Keratinocyte (primary cell): ENCODE measurements at regions not wholly inside any gene's neighbourhood (a gene's known extent, or its start where the extent isn't known, plus 50 kb on each side); places are given as distances from the start of the nearest gene placed in this dataset.

ENCODE experiments used
- DNase-seq: peaks from one replicate; pipeline ENCODE4 v3.0.0-alpha.2; 2011; ENCODE audit warnings: low read depth, missing footprints, low spot score
- FAIRE-seq: peaks from 2 replicates; lab custom pipeline; 2011; peaks lifted over from hg19 to GRCh38; lab: Jason Lieb, UNC
- H2AFZ ChIP-seq: 2 replicates; pipeline ENCODE4 v1.6.0; 2012; ENCODE audit warnings: low read length, control low read depth, inconsistent platforms; ENCODE audit not compliant: control insufficient read depth
- H3K27ac ChIP-seq: 2 replicates; pipeline ENCODE4 v1.5.1; 2011; ENCODE audit warnings: low read length; ENCODE audit not compliant: control insufficient read depth, insufficient read depth
- H3K27me3 ChIP-seq: 3 replicates; pipeline ENCODE4 v1.6.0; 2011; ENCODE audit warnings: low read length; ENCODE audit not compliant: control insufficient read depth, insufficient read depth; ENCODE audit errors: extremely low read depth
- H3K36me3 ChIP-seq, 2 experiments: 2 replicates in 1 of 2; 3 replicates in 1 of 2; pipeline ENCODE4 v1.5.1; 2011; ENCODE audit warnings: low read length in 2 of 2, mild to moderate bottlenecking in 1 of 2; ENCODE audit not compliant: control insufficient read depth in 2 of 2, insufficient read depth in 2 of 2; ENCODE audit errors: extremely low read depth in 1 of 2
- H3K4me1 ChIP-seq: 3 replicates; pipeline ENCODE4 v1.5.1; 2011; ENCODE audit warnings: low read length; ENCODE audit not compliant: control insufficient read depth, insufficient read depth; ENCODE audit errors: extremely low read depth
- H3K4me2 ChIP-seq: 3 replicates; pipeline ENCODE4 v1.6.0; 2011; ENCODE audit warnings: low read depth, low read length; ENCODE audit not compliant: control insufficient read depth, insufficient read depth; ENCODE audit errors: extremely low read depth
- H3K4me3 ChIP-seq, 3 experiments: fragments of 200-600 bp in 1 of 3; sonication (generic) in 1 of 3; 2 replicates in 2 of 3; 3 replicates in 1 of 3; pipeline ENCODE4 v1.5.1; 2011 to 2016; ENCODE audit warnings: low read length in 3 of 3, mild to moderate bottlenecking in 3 of 3, control low read depth in 2 of 3, inconsistent platforms in 1 of 3, low read depth in 1 of 3, mixed read lengths in 1 of 3, mixed run types in 1 of 3, moderate library complexity in 1 of 3; ENCODE audit not compliant: control insufficient read depth in 2 of 3, insufficient read depth in 2 of 3; ENCODE audit errors: extremely low read depth in 1 of 3
- H3K79me2 ChIP-seq: 2 replicates; pipeline ENCODE4 v1.6.0; 2012; ENCODE audit warnings: low read length; ENCODE audit not compliant: control insufficient read depth, insufficient read depth
- H3K9ac ChIP-seq: 3 replicates; pipeline ENCODE4 v1.6.0; 2011; ENCODE audit warnings: low read length; ENCODE audit not compliant: control insufficient read depth, insufficient read depth; ENCODE audit errors: extremely low read depth
- H3K9me1 ChIP-seq: 3 replicates; pipeline ENCODE4 v1.6.0; 2011; ENCODE audit warnings: low read length; ENCODE audit not compliant: control insufficient read depth, insufficient read depth; ENCODE audit errors: extremely low read depth
- H3K9me3 ChIP-seq: 2 replicates; pipeline ENCODE4 v1.5.1; 2012; ENCODE audit warnings: low read depth, low read length; ENCODE audit not compliant: control insufficient read depth
- H4K20me1 ChIP-seq: 3 replicates; pipeline ENCODE4 v1.6.0; 2011; ENCODE audit warnings: low read length; ENCODE audit not compliant: control insufficient read depth, insufficient read depth; ENCODE audit errors: extremely low read depth
- CTCF ChIP-seq, 3 experiments: IDR thresholded peaks in 1 of 3; conservative IDR thresholded peaks in 1 of 3; optimal IDR thresholded peaks in 1 of 3; 2 replicates in 2 of 3; 3 replicates in 1 of 3; pipeline versions ENCODE3 to v1.5.1; 2011; ENCODE audit warnings: low read length in 3 of 3, mild to moderate bottlenecking in 3 of 3, moderate library complexity in 2 of 3, control low read depth in 1 of 3, inconsistent platforms in 1 of 3; ENCODE audit not compliant: insufficient read depth in 2 of 3; ENCODE audit errors: extremely low read depth in 1 of 3
- EZH2 ChIP-seq: IDR thresholded peaks from one replicate; pipeline ENCODE4 v1.6.1; 2012; ENCODE audit warnings: inconsistent platforms, mild to moderate bottlenecking, low read length, moderate library complexity
- dilution Hi-C: fragments of 300-500 bp; cut with MboI; formaldehyde crosslinking; loops from one replicate; pipeline ENCODE4 v1.7.0; 2020; ENCODE audit warnings: low sequenced_read_pairs; ENCODE audit not compliant: extremely low pct_ligation_motif_present

- dilution Hi-C loops: no loop called here
- DNase-seq: no peak
- FAIRE-seq: no peak
- TF ChIP-seq CTCF (optimal IDR thresholded peaks at IDR 0.05 in 1 of 3, IDR thresholded peaks at IDR 0.05 in 1 of 3, conservative IDR thresholded peaks at IDR 0.05 in 1 of 3; ENCODE audit: extremely low read depth in 1 of 3, insufficient read depth in 2 of 3, low read length in 3 of 3) (no peak), EZH2 (no peak)
- Histone ChIP-seq H3K9ac (no peak overlapping the region), H3K4me3 (no peak overlapping the region), H3K9me1 (no peaks in the 10 kb centered on the region), H3K36me3 (no peaks in the 10 kb centered on the region), H3K79me2 (no peaks in the 10 kb centered on the region), H3K4me2 (no peak overlapping the region), H3K27ac (no peak overlapping the region), H2AFZ (no peak overlapping the region), H3K9me3 (no peaks in the 10 kb centered on the region), H3K4me1 (no peaks in the 10 kb centered on the region), H3K27me3 (no peaks in the 10 kb centered on the region), H4K20me1 (no peaks in the 10 kb centered on the region)
Measured at GRCh38 chr3:194890091-194890490, 204.4 kb downstream of the FAM43A start.

GRCh38 chr3:194893121-194893987 is 207.7 kb downstream of the FAM43A start:
- Histone ChIP-seq H3K9me3 (no peaks in the 10 kb centered on the region), H3K4me2 (no peak overlapping the region), H3K9ac (no peak overlapping the region), H4K20me1 (no peaks in the 10 kb centered on the region), H3K4me1 (no peaks in the 10 kb centered on the region), H3K9me1 (no peaks in the 10 kb centered on the region), H3K27me3 (no peaks in the 10 kb centered on the region), H3K79me2 (no peaks in the 10 kb centered on the region), H3K4me3 (no peak overlapping the region), H3K36me3 (no peaks in the 10 kb centered on the region), H3K27ac (no peak overlapping the region), H2AFZ (no peak overlapping the region)
- dilution Hi-C loops: no loop called here
- no peak for DNase-seq
- no peak for FAIRE-seq
- TF ChIP-seq CTCF (optimal IDR thresholded peaks at IDR 0.05 in 1 of 3, IDR thresholded peaks at IDR 0.05 in 1 of 3, conservative IDR thresholded peaks at IDR 0.05 in 1 of 3; ENCODE audit: extremely low read depth in 1 of 3, insufficient read depth in 2 of 3, low read length in 3 of 3): no peak
- TF ChIP-seq EZH2: no peak
